ENCODE measurements at regions not wholly inside any gene's neighbourhood (a gene's known extent, or its start where the extent isn't known, plus 50 kb on each side); places are given as distances from the start of the nearest gene placed in this dataset.

- no peak for DNase-seq (ENCODE audit: low spot score)
- Mint-ChIP-seq H3K9me3 (peaks cover 43% of the 10 kb centered on the region), H3K4me1 (ENCODE audit: low read depth) (no peaks in the 10 kb centered on the region), H3K27me3 (ENCODE audit: low read depth) (no peaks in the 10 kb centered on the region), H3K4me3 (no peak overlapping the region), H3K27ac (no peak overlapping the region), H3K36me3 (ENCODE audit: low read depth) (no peaks in the 10 kb centered on the region)
These were observed 533.4 kb downstream of the NEBL start for GRCh38 chr10:20363684-20364083.

GRCh38 chr10:20355915-20356314 lies 539.7 kb downstream of the PLXDC2 start:
- no peaks in the 10 kb centered on the region for H3K36me3 Mint-ChIP-seq (ENCODE audit: low read depth)
- H3K27ac Mint-ChIP-seq, result no peak overlapping the region
- H3K9me3 Mint-ChIP-seq, result peaks cover 33% of the 10 kb centered on the region
- no peaks in the 10 kb centered on the region for H3K4me1 Mint-ChIP-seq (ENCODE audit: low read depth)
- no peak overlapping the region for H3K4me3 Mint-ChIP-seq
- H3K27me3 Mint-ChIP-seq (ENCODE audit: low read depth), result no peaks in the 10 kb centered on the region
- no peak for DNase-seq (ENCODE audit: low spot score)

- H3K9me3 Mint-ChIP-seq, result peaks cover 31% of the 10 kb centered on the region
- no peak overlapping the region for H3K27ac Mint-ChIP-seq
- H3K4me1 Mint-ChIP-seq (ENCODE audit: low read depth), result no peaks in the 10 kb centered on the region
- no peak for DNase-seq (ENCODE audit: low spot score)
- no peaks in the 10 kb centered on the region for H3K36me3 Mint-ChIP-seq (ENCODE audit: low read depth)
- H3K4me3 Mint-ChIP-seq, result no peak overlapping the region
- H3K27me3 Mint-ChIP-seq (ENCODE audit: low read depth), result no peaks in the 10 kb centered on the region
These were observed 538.8 kb downstream of the PLXDC2 start for GRCh38 chr10:20355011-20355410.

GRCh38 chr10:20354166-20354565 lies 537.9 kb downstream of the PLXDC2 start:
- no peak overlapping the region for H3K4me3 Mint-ChIP-seq
- no peak for DNase-seq (ENCODE audit: low spot score)
- no peaks in the 10 kb centered on the region for H3K36me3 Mint-ChIP-seq (ENCODE audit: low read depth)
- H3K9me3 Mint-ChIP-seq, result peaks cover 28% of the 10 kb centered on the region
- H3K27me3 Mint-ChIP-seq (ENCODE audit: low read depth), result no peaks in the 10 kb centered on the region
- no peaks in the 10 kb centered on the region for H3K4me1 Mint-ChIP-seq (ENCODE audit: low read depth)
- no peak overlapping the region for H3K27ac Mint-ChIP-seq

GRCh38 chr10:20350509-20350908 lies 534.3 kb downstream of the PLXDC2 start:
- DNase-seq (ENCODE audit: low spot score), result no peak
- Mint-ChIP-seq H3K36me3 (ENCODE audit: low read depth) (no peaks in the 10 kb centered on the region), H3K4me1 (ENCODE audit: low read depth) (no peaks in the 10 kb centered on the region), H3K9me3 (peaks cover 18% of the 10 kb centered on the region), H3K27ac (no peak overlapping the region), H3K27me3 (ENCODE audit: low read depth) (no peaks in the 10 kb centered on the region), H3K4me3 (no peak overlapping the region)

GRCh38 chr10:20343036-20343435 lies 526.8 kb downstream of the PLXDC2 start:
- Mint-ChIP-seq H3K9me3 (peaks cover 42% of the 10 kb centered on the region), H3K27ac (no peak overlapping the region), H3K4me3 (no peak overlapping the region), H3K36me3 (ENCODE audit: low read depth) (no peaks in the 10 kb centered on the region), H3K27me3 (ENCODE audit: low read depth) (no peaks in the 10 kb centered on the region), H3K4me1 (ENCODE audit: low read depth) (no peaks in the 10 kb centered on the region)
- DNase-seq (ENCODE audit: low spot score), result no peak

Data from T-helper 2 cell treated with Interferon-gamma antibody and Interleukin-4, amounts not matched to agents 5 μg/mL and 100 μg/mL, for 36 hours (primary cell).